BE2C (cell line): ENCODE measurements at regions not wholly inside any gene's neighbourhood (a gene's known extent, or its start where the extent isn't known, plus 50 kb on each side); places are given as distances from the start of the nearest gene placed in this dataset.

Experiments used
- DNase-seq: peaks from one replicate; pipeline ENCODE4 v3.0.0-alpha.2; 2020
- H3K27me3 ChIP-seq: fragments of 250-450 bp; sonication (Bioruptor Pico); 2 replicates; pipeline ENCODE4 v1.5.1; 2020; ENCODE audit warnings: mild to moderate bottlenecking
- H3K36me3 ChIP-seq: fragments of 250-450 bp; sonication (Bioruptor Pico); 2 replicates; pipeline ENCODE4 v1.5.1; 2020; ENCODE audit warnings: mild to moderate bottlenecking
- H3K4me1 ChIP-seq: fragments of 250-450 bp; sonication (Bioruptor Pico); 2 replicates; pipeline ENCODE4 v1.5.1; 2020
- H3K4me3 ChIP-seq: 2 replicates; pipeline ENCODE4 v1.5.1; 2011; ENCODE audit warnings: low read depth, low read length
- H3K9me3 ChIP-seq: fragments of 250-450 bp; sonication (Bioruptor Pico); 2 replicates; pipeline ENCODE4 v1.5.1; 2020
- TF ChIP-seq, protein P1 (sequence below): IDR thresholded peaks from 2 replicates; pipeline ENCODE4 v1.5.1; 2012; ENCODE audit warnings: mild to moderate bottlenecking, low read depth, low read length

DNA sequence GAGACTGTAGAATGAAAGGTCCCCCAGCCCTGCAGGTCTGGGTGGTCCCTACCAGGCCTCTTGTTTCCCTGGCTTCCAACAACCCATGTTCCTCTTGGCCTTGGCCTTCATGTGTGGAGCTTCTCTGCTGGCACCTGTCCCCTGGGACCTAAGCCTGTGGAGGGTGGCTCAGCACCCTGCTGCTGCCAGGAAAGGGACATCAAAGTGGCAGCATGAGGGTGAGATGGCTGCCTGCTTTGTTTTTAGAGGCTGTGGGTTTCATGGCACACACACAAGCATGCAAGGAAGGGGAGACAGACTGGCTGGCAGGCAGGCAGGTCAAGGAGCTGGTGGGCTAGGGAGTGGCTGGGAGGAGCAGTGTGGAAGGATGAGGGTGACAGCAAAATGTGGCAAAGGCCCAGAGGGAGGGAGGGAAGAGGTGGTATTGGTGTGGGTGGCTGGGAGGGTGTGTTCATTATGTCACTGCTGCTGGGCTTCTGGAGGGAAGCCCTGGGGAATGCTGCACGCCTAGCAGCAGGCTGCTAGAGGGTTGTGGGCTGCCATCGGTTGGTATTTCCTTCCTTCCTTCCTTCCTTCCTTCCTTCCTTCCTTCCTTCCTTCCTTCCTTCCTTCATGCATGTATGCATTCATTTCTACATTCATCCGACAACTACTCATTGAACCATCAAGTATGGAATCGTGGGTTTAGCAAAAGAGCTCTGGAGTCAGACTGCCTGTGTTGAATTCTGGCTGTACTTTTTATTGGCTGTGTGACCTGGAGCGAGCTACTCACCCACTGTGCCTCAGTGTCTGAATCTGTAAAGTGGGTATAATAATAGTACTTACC, 128.7 kb upstream of the PJA1 start:
- H3K4me1 ChIP-seq = no peaks in the 10 kb centered on the region
- H3K36me3 ChIP-seq = no peaks in the 10 kb centered on the region
- no peaks in the 10 kb centered on the region for H3K27me3 ChIP-seq
- TF ChIP-seq, protein P1, sequence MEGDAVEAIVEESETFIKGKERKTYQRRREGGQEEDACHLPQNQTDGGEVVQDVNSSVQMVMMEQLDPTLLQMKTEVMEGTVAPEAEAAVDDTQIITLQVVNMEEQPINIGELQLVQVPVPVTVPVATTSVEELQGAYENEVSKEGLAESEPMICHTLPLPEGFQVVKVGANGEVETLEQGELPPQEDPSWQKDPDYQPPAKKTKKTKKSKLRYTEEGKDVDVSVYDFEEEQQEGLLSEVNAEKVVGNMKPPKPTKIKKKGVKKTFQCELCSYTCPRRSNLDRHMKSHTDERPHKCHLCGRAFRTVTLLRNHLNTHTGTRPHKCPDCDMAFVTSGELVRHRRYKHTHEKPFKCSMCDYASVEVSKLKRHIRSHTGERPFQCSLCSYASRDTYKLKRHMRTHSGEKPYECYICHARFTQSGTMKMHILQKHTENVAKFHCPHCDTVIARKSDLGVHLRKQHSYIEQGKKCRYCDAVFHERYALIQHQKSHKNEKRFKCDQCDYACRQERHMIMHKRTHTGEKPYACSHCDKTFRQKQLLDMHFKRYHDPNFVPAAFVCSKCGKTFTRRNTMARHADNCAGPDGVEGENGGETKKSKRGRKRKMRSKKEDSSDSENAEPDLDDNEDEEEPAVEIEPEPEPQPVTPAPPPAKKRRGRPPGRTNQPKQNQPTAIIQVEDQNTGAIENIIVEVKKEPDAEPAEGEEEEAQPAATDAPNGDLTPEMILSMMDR = no peak
- DNase-seq = no peak
- no peaks in the 10 kb centered on the region for H3K9me3 ChIP-seq
- H3K4me3 ChIP-seq = no peak overlapping the region

DNA sequence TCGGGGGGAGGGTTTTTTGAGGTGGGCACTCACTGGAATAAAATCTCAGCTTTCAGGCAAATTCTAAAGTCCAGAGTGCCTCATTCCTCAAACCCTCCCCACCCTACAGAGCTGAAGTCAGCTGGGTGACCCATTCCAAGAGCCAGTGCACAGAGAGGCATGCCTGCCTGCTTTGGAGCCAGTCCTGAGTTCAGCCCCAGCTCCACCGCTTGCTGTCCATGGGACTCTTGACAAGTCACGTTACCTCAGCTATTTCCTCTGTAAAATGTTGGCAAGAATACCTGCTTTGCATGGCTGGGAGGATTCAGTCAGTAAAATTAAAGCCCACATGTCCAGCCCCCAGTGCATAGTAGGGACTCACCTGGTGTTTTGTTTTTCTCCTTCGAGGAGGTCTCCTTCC, 125.9 kb upstream of the PJA1 start:
- no peak overlapping the region for H3K4me3 ChIP-seq
- TF ChIP-seq, protein P1 = no peak
- no peak for DNase-seq
- no peaks in the 10 kb centered on the region for H3K36me3 ChIP-seq
- H3K9me3 ChIP-seq = no peaks in the 10 kb centered on the region
- H3K27me3 ChIP-seq = no peaks in the 10 kb centered on the region
- H3K4me1 ChIP-seq = no peaks in the 10 kb centered on the region

DNA sequence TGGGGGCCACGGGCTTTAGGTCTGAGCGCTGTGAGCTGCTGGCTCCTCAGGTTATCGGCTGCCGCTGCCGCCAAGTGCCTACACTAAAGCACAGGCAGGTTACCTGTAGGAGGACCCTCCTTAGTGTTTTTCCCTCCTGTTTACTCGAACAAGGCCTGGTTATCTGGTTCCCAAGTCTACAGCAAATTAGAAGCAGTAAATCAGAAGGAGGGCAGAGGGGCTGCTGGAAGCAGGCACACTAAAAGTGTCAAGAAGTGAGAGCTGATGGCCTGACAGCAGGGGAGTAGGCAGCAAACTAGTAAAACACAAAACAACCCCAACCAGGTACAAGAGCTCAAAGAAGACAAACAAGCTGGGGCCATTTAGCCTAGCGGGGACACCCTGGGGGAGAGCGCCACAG, 125.0 kb upstream of the PJA1 start:
- no peaks in the 10 kb centered on the region for H3K4me1 ChIP-seq
- H3K4me3 ChIP-seq = no peak overlapping the region
- no peak for DNase-seq
- TF ChIP-seq, protein P1 = no peak
- H3K9me3 ChIP-seq = no peaks in the 10 kb centered on the region
- H3K36me3 ChIP-seq = no peaks in the 10 kb centered on the region
- H3K27me3 ChIP-seq = no peaks in the 10 kb centered on the region

DNA sequence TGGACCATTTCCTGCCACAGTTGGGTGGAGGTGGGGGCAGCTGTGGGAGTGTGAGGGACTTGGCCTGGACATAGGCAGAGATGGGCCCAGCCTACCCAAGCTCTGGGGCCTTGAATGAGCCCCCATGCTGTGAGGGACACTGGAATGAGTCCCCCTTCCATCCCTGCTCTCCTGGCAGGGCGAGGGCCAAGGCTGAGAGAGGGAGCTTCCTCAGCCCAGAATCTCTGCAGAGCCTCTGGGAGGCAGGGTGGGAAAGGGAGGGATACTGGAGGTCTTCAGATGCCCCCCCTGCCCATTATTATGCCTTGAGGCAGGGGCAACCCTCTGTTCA, 124.5 kb upstream of the PJA1 start:
- no peaks in the 10 kb centered on the region for H3K27me3 ChIP-seq
- H3K4me1 ChIP-seq = no peaks in the 10 kb centered on the region
- no peaks in the 10 kb centered on the region for H3K9me3 ChIP-seq
- no peak overlapping the region for H3K4me3 ChIP-seq
- TF ChIP-seq, protein P1 = no peak
- H3K36me3 ChIP-seq = no peaks in the 10 kb centered on the region
- DNase-seq = no peak

DNA sequence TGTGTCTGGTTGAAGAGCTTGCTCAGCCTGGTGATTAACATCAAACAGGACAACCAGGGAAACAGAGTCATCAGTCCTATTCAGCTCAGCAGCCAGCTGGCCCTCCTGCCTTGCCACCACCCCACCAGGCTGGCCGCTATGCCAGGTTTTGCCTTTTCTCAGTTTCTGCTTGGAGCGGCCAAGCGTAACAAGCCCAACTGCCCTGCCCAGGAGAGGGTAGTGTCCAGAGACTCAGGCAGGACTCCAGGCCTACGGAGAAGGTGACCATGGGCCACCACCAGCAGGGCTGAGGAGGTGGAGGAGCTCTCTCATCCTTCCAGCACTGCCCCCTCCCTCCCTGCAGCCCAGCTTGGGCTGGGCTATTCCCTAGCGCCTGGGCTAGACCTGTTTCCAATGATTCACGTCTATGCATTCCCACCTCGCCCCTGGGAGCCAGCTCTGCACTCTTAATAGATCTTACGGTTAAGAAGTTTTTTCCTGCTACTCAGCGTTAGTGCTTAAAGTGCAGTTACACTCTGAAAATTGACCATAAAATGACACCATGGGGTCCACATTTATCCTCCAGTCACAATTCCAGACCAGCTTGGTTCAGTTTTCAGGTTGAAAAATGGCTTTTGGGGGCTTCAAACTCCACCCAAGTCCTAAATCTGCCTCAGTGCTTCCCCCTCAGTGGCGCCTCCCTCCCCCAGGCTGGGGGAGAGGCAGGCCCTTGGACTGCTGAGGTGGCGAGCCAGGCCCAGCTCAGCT, 124.0 kb upstream of the PJA1 start:
- Histone ChIP-seq H3K9me3 (no peaks in the 10 kb centered on the region), H3K4me3 (no peak overlapping the region), H3K27me3 (no peaks in the 10 kb centered on the region), H3K4me1 (no peaks in the 10 kb centered on the region), H3K36me3 (no peaks in the 10 kb centered on the region)
- TF ChIP-seq, protein P1 = no peak
- no peak for DNase-seq

DNA sequence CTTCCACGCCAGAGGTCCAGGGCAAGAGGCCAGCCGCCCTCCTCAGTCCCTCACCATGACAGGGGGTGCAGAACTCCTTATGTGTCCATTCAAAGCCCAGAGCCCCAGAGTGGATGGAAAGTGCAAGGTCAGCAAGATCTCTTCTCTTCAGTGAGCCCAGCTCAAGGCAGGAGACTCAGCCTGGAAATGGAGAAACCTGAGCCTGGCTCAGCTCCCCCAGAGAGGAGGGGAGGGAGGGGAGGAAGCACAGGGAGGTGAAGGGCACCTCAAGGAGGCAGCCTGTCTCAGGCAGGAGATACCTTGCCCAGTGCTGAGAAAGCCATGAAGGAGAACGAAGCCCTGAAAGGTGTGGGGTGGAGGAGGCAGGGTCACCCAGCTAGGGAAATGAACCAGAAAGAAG, 121.8 kb upstream of the PJA1 start:
- Histone ChIP-seq H3K27me3 (no peaks in the 10 kb centered on the region), H3K4me1 (no peaks in the 10 kb centered on the region), H3K4me3 (no peak overlapping the region), H3K9me3 (no peaks in the 10 kb centered on the region), H3K36me3 (no peaks in the 10 kb centered on the region)
- TF ChIP-seq, protein P1 = no peak
- no peak for DNase-seq
